ENCODE measurements at regions not wholly inside any gene's neighbourhood (a gene's known extent, or its start where the extent isn't known, plus 50 kb on each side); places are given as distances from the start of the nearest gene placed in this dataset.

DNA sequence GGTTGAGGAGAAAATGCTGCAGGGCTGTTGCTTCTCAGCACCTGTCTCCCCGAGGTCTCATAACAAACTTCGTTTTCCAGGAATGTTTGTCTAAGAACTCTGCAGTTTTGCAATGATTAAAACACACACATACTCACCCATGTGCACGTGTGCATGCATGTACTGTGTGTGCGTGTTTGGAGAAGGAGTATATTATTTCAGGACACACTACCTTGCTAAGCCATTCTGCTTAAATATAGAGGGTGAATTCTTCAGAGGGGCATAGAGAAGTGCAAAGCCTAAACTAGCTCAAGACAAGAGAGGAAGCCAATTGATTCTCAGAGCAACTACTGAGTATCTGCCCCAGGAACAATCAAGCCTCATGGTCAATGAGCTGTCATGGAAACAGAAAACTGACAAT lies 298.4 kb upstream of the MGMT start:
- Histone ChIP-seq H3K4me3 (ENCODE audit: low read length) (no peak overlapping the region), H2AFZ (ENCODE audit: low read depth, low read length) (no peak overlapping the region), H3K9me3 (ENCODE audit: insufficient read depth, low read length) (no peaks in the 10 kb centered on the region), H3K4me1 (ENCODE audit: low read length) (no peaks in the 10 kb centered on the region), H3K27me3 (ENCODE audit: low read depth, low read length) (no peaks in the 10 kb centered on the region), H3K36me3 (replicated peaks; ENCODE audit: low read depth, low read length) (no peaks in the 10 kb centered on the region), H3K4me2 (ENCODE audit: low read length) (no peak overlapping the region), H4K20me1 (ENCODE audit: insufficient read depth, low read length) (no peaks in the 10 kb centered on the region), H3K9ac (ENCODE audit: low read length) (no peak overlapping the region), H3K27ac (ENCODE audit: low read length) (no peak overlapping the region), H3K79me2 (ENCODE audit: low read length) (no peaks in the 10 kb centered on the region)
- TF ChIP-seq CTCF (IDR thresholded peaks at IDR 0.05; ENCODE audit: low read depth, low read length), result no peak

DNA sequence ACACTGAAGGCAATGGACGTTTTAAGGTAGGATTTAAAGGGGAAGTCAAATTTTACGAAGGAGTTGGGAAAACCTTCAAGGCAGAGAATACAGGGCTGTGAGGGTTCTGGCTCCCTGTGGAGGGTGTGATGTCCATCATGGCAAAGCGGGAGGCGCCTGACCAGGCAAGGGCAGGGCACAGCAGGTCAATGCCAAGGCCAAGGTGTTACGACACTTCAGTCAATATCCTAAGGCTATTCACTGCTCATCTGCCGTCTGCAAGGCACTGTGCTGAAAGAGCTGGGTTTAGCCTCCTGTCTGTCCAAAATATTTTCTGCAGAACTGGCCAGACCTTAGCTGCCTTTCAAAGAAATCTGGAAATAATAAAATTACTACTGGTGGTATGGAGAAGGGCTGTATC lies 297.9 kb upstream of the MGMT start:
- H4K20me1 ChIP-seq (ENCODE audit: insufficient read depth, low read length), result no peaks in the 10 kb centered on the region
- no peak overlapping the region for H3K27ac ChIP-seq (ENCODE audit: low read length)
- no peak overlapping the region for H2AFZ ChIP-seq (ENCODE audit: low read depth, low read length)
- no peak overlapping the region for H3K4me2 ChIP-seq (ENCODE audit: low read length)
- H3K4me1 ChIP-seq (ENCODE audit: low read length), result no peaks in the 10 kb centered on the region
- no peaks in the 10 kb centered on the region for H3K36me3 ChIP-seq (replicated peaks; ENCODE audit: low read depth, low read length)
- TF ChIP-seq EZH2phosphoT487 (IDR thresholded peaks at IDR 0.05; ENCODE audit: low read depth) (no peak), CTCF (IDR thresholded peaks at IDR 0.05; ENCODE audit: low read depth, low read length) (no peak)
- H3K4me3 ChIP-seq (ENCODE audit: low read length), result no peak overlapping the region
- H3K9ac ChIP-seq (ENCODE audit: low read length), result no peak overlapping the region
- no peaks in the 10 kb centered on the region for H3K9me3 ChIP-seq (ENCODE audit: insufficient read depth, low read length)
- H3K79me2 ChIP-seq (ENCODE audit: low read length), result no peaks in the 10 kb centered on the region
- no peaks in the 10 kb centered on the region for H3K27me3 ChIP-seq (ENCODE audit: low read depth, low read length)

GRCh38 chr10:129170812-129171211 lies 296.2 kb upstream of the MGMT start:
- Histone ChIP-seq H3K4me3 (ENCODE audit: low read length) (no peak overlapping the region), H4K20me1 (ENCODE audit: insufficient read depth, low read length) (no peaks in the 10 kb centered on the region), H3K27ac (ENCODE audit: low read length) (no peak overlapping the region), H3K4me2 (ENCODE audit: low read length) (no peak overlapping the region), H2AFZ (ENCODE audit: low read depth, low read length) (no peak overlapping the region), H3K9me3 (ENCODE audit: insufficient read depth, low read length) (no peaks in the 10 kb centered on the region), H3K79me2 (ENCODE audit: low read length) (no peaks in the 10 kb centered on the region), H3K36me3 (replicated peaks; ENCODE audit: low read depth, low read length) (no peaks in the 10 kb centered on the region), H3K9ac (ENCODE audit: low read length) (no peak overlapping the region), H3K27me3 (ENCODE audit: low read depth, low read length) (no peaks in the 10 kb centered on the region), H3K4me1 (ENCODE audit: low read length) (no peaks in the 10 kb centered on the region)
- TF ChIP-seq CTCF (IDR thresholded peaks at IDR 0.05; ENCODE audit: low read depth, low read length) (no peak), EZH2phosphoT487 (IDR thresholded peaks at IDR 0.05; ENCODE audit: low read depth) (no peak)

DNA sequence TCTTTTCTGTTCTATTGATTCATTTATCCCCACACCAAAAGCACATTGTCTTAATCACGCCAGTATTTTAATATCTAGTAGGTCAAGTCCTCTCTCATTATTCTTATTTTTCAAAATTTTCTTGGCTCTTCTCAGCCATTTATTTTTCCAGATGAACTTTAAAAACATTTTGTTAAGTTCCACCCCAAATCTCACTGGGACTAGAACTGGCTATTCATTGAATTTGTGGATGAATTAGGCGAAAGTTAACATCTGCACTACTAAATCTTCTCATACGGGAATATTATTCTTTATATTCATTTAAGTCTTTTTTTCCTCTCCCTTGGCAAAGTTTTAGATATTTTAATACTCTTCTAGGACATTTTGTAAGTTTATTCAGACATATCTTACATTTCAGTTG lies 295.2 kb upstream of the MGMT start:
- no peak overlapping the region for H3K4me2 ChIP-seq (ENCODE audit: low read length)
- H3K9ac ChIP-seq (ENCODE audit: low read length), result no peak overlapping the region
- H3K79me2 ChIP-seq (ENCODE audit: low read length), result no peaks in the 10 kb centered on the region
- no peaks in the 10 kb centered on the region for H4K20me1 ChIP-seq (ENCODE audit: insufficient read depth, low read length)
- no peak for TF ChIP-seq EZH2phosphoT487 (IDR thresholded peaks at IDR 0.05; ENCODE audit: low read depth)
- TF ChIP-seq CTCF (IDR thresholded peaks at IDR 0.05; ENCODE audit: low read depth, low read length), result no peak
- no peaks in the 10 kb centered on the region for H3K9me3 ChIP-seq (ENCODE audit: insufficient read depth, low read length)
- no peaks in the 10 kb centered on the region for H3K36me3 ChIP-seq (replicated peaks; ENCODE audit: low read depth, low read length)
- no peak overlapping the region for H3K27ac ChIP-seq (ENCODE audit: low read length)
- no peak overlapping the region for H2AFZ ChIP-seq (ENCODE audit: low read depth, low read length)
- no peaks in the 10 kb centered on the region for H3K4me1 ChIP-seq (ENCODE audit: low read length)
- no peak overlapping the region for H3K4me3 ChIP-seq (ENCODE audit: low read length)
- H3K27me3 ChIP-seq (ENCODE audit: low read depth, low read length), result no peaks in the 10 kb centered on the region

Measured in OCI-LY3 (cell line).